Ovary (tissue), 7 donors: ENCODE measurements at regions not wholly inside any gene's neighbourhood (a gene's known extent, or its start where the extent isn't known, plus 50 kb on each side); places are given as distances from the start of the nearest gene placed in this dataset.

Experiments used
- DNase-seq, 5 donors: peaks; one replicate each; pipeline ENCODE4 v3.0.0-alpha.2; 2019 to 2020
- H3K27ac ChIP-seq, 2 donors: fragments of 200-600 bp; one replicate each; pipeline versions ENCODE4 v1.5.1 to v1.8.0; 2019 to 2022
- H3K27me3 ChIP-seq: fragments of 200-600 bp; one replicate; pipeline ENCODE4 v1.8.0; 2022
- H3K36me3 ChIP-seq: fragments of 200-600 bp; sonication (generic); one replicate; pipeline ENCODE4 v1.5.1; 2019
- H3K4me1 ChIP-seq: one replicate; pipeline ENCODE4 v1.8.1; 2013; ENCODE audit warnings: mild to moderate bottlenecking, moderate library complexity; ENCODE audit not compliant: insufficient read depth
- H3K4me3 ChIP-seq: fragments of 200-600 bp; sonication (generic); one replicate; pipeline ENCODE4 v1.5.1; 2017
- H3K9me3 ChIP-seq, 2 donors: fragments of 200-600 bp in 1 of 2; sonication (generic) in 1 of 2; one replicate each; pipeline versions ENCODE4 v1.5.1 to v1.8.1; 2013 to 2019; ENCODE audit warnings: mild to moderate bottlenecking in 1 of 2, moderate library complexity in 1 of 2
- CTCF ChIP-seq, 3 donors: fragments of 450-650 bp in 2 of 3; fragments of 200-600 bp in 1 of 3; IDR thresholded peaks; one replicate each; pipeline versions ENCODE4 v1.5.1 to v1.8.0; 2016 to 2022; ENCODE audit warnings: antibody characterized with exemption in 3 of 3, mild to moderate bottlenecking in 1 of 3
- EP300 ChIP-seq: sonication (generic); formaldehyde crosslinking; IDR thresholded peaks from one replicate; pipeline ENCODE4 v1.6.1; 2017; ENCODE audit warnings: antibody characterized with exemption
- POLR2A ChIP-seq: fragments of 450-650 bp; IDR thresholded peaks from one replicate; pipeline ENCODE4 v1.6.1; 2017; ENCODE audit warnings: antibody characterized with exemption, mild to moderate bottlenecking, moderate library complexity
- WGBS, 3 donors: extraction: QIAGEN DNeasy Blood & Tissue Kit in 1 of 3; methylation state at CpG; one replicate each; pipeline versions ENCODE4 v1.1.5 to v1.1.7; 2013 to 2017; 5-methylcytosine and 5-hydroxymethylcytosine counted together
- intact Hi-C, 4 donors: fragments of 100-400 bp; cut with DNase I; formaldehyde crosslinking; loops; one replicate each; pipeline versions ENCODE4 v1.11.0 to v1.15.1; 2022 to 2023
- donor health status: DM: no; HTN: no; CAD: no; lungs with moderate emphysema.
- donor health status: DM: no; HTN: no; CAD: no.
- donor health status: Bipolar disorder and iron deficiency.
- donor health status: DM: no; HTN: no; CAD: no.
- donor health status: DM: yes; HTN: yes; CAD: no.

GRCh38 chr1:65590279-65590678 is 169.8 kb downstream of the LEPR start:
- H3K36me3 ChIP-seq, result no peaks in the 10 kb centered on the region
- no peak overlapping the region for H3K4me3 ChIP-seq
- TF ChIP-seq POLR2A, result no peak
- TF ChIP-seq EP300, result no peak
- no peak for TF ChIP-seq CTCF (IDR thresholded peaks at IDR 0.05)
- no peak overlapping the region for H3K27ac ChIP-seq
- H3K9me3 ChIP-seq, result no peaks in the 10 kb centered on the region
- no peaks in the 10 kb centered on the region for H3K4me1 ChIP-seq
- intact Hi-C loops, result no loop called here
- H3K27me3 ChIP-seq, result no peaks in the 10 kb centered on the region
- WGBS, 3 donors, result 89 to 97% (median 92%) methylated on average over 2 of the region's 2 CpGs
- no peak for DNase-seq

- TF ChIP-seq EP300 (no peak), POLR2A (no peak), CTCF (IDR thresholded peaks at IDR 0.05) (no peak)
- WGBS, 3 donors, result 97% methylated on average over 2 of the region's 2 CpGs
- DNase-seq, result no peak
- Histone ChIP-seq H3K4me3 (no peak overlapping the region), H3K27me3 (no peaks in the 10 kb centered on the region), H3K4me1 (no peaks in the 10 kb centered on the region), H3K36me3 (no peaks in the 10 kb centered on the region), H3K9me3 (no peaks in the 10 kb centered on the region), H3K27ac (no peak overlapping the region)
- intact Hi-C loops, result no loop called here
These were observed 173.0 kb downstream of the LEPR start for GRCh38 chr1:65593516-65593915.

GRCh38 chr1:65595724-65596123 is 175.3 kb downstream of the LEPR start:
- DNase-seq, result no peak
- intact Hi-C loops, result no loop called here
- Histone ChIP-seq H3K27me3 (no peaks in the 10 kb centered on the region), H3K4me3 (no peak overlapping the region), H3K9me3 (no peaks in the 10 kb centered on the region), H3K36me3 (no peaks in the 10 kb centered on the region), H3K27ac (no peak overlapping the region), H3K4me1 (no peaks in the 10 kb centered on the region)
- 96 to 97% (median 96%) methylated on average over 2 of the region's 2 CpGs for WGBS, 3 donors
- no peak for TF ChIP-seq POLR2A
- TF ChIP-seq EP300, result no peak
- TF ChIP-seq CTCF (IDR thresholded peaks at IDR 0.05), result no peak

GRCh38 chr1:65596768-65597167 is 176.3 kb downstream of the LEPR start:
- H3K9me3 ChIP-seq, result no peaks in the 10 kb centered on the region
- H3K27me3 ChIP-seq, result no peaks in the 10 kb centered on the region
- no peak for TF ChIP-seq EP300
- TF ChIP-seq POLR2A, result no peak
- TF ChIP-seq CTCF (IDR thresholded peaks at IDR 0.05), result no peak
- no peak overlapping the region for H3K4me3 ChIP-seq
- no peaks in the 10 kb centered on the region for H3K4me1 ChIP-seq
- WGBS, 3 donors, result 96 to 99% (median 97%) methylated on average over 2 of the region's 2 CpGs
- H3K36me3 ChIP-seq, result no peaks in the 10 kb centered on the region
- no peak overlapping the region for H3K27ac ChIP-seq
- intact Hi-C loops, result no loop called here
- DNase-seq, result no peak

- 39 to 73% (median 50%) methylated on average over 1 of the region's 1 CpG for WGBS, 3 donors
- H3K4me1 ChIP-seq, result no peaks in the 10 kb centered on the region
- intact Hi-C loops, result no loop called here
- H3K27me3 ChIP-seq, result no peaks in the 10 kb centered on the region
- H3K9me3 ChIP-seq, result no peaks in the 10 kb centered on the region
- no peak overlapping the region for H3K27ac ChIP-seq
- no peak overlapping the region for H3K4me3 ChIP-seq
- TF ChIP-seq CTCF (IDR thresholded peaks at IDR 0.05) (no peak), EP300 (no peak), POLR2A (no peak)
- DNase-seq, result no peak
- H3K36me3 ChIP-seq, result no peaks in the 10 kb centered on the region
These were observed 185.2 kb downstream of the LEPR start for GRCh38 chr1:65605621-65606020.
